Ovary (tissue), 3 donors: ENCODE measurements at regions not wholly inside any gene's neighbourhood (a gene's known extent, or its start where the extent isn't known, plus 50 kb on each side); places are given as distances from the start of the nearest gene placed in this dataset.

ENCODE experiments used
- CTCF ChIP-seq, 3 donors: fragments of 450-650 bp in 2 of 3; fragments of 200-600 bp in 1 of 3; IDR thresholded peaks; one replicate each; pipeline versions ENCODE4 v1.5.1 to v1.8.0; 2016 to 2022; ENCODE audit warnings: antibody characterized with exemption in 3 of 3, mild to moderate bottlenecking in 1 of 3
- EP300 ChIP-seq: sonication (generic); formaldehyde crosslinking; IDR thresholded peaks from one replicate; pipeline ENCODE4 v1.6.1; 2017; ENCODE audit warnings: antibody characterized with exemption
- POLR2A ChIP-seq: fragments of 450-650 bp; IDR thresholded peaks from one replicate; pipeline ENCODE4 v1.6.1; 2017; ENCODE audit warnings: antibody characterized with exemption, mild to moderate bottlenecking, moderate library complexity
- donor health status: DM: no; HTN: no; CAD: no.

GRCh38 chr16:79267781-79268180 lies 332.8 kb downstream of the MAF start:
- TF ChIP-seq POLR2A (no peak), EP300 (no peak), CTCF (IDR thresholded peaks at IDR 0.05) (no peak)
